Epithelial cell of proximal tubule (primary cell): ENCODE measurements at regions not wholly inside any gene's neighbourhood (a gene's known extent, or its start where the extent isn't known, plus 50 kb on each side); places are given as distances from the start of the nearest gene placed in this dataset.
A peak's percentile ranks its signal among the peaks of the same experiment; 100 is the strongest.

ENCODE experiments used
- DNase-seq: peaks from one replicate; pipeline ENCODE4 v3.0.0-alpha.2; 2011; ENCODE audit warnings: low read depth
- H3K4me3 ChIP-seq: 2 replicates; pipeline ENCODE4 v1.5.1; 2011; ENCODE audit warnings: low read depth, mild to moderate bottlenecking, low read length
- TF ChIP-seq, protein P1 (sequence below): conservative IDR thresholded peaks from 2 replicates; pipeline ENCODE4 v1.5.1; 2012; ENCODE audit warnings: low read depth, mild to moderate bottlenecking, low read length

DNA sequence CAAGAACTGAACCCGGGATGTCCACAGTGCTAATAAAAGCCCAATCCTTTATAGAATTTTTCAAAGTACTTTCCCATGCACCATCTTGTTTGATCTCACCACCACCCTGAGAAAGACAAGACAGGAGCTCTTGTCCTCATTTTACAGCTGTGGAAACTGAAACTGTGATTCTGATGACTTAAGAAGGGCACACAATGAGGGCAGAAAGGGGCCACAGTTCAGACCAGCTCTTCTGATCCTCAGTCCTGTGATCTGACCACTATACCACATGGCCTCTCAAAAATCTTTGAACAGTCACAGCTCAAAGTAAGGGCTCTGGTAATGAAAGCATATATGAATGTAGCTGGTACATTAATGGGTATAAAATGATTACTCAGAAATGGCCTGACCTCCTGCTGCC, 127.3 kb upstream of the CPEB2 start:
- no peak overlapping the region for H3K4me3 ChIP-seq
- TF ChIP-seq, protein P1, sequence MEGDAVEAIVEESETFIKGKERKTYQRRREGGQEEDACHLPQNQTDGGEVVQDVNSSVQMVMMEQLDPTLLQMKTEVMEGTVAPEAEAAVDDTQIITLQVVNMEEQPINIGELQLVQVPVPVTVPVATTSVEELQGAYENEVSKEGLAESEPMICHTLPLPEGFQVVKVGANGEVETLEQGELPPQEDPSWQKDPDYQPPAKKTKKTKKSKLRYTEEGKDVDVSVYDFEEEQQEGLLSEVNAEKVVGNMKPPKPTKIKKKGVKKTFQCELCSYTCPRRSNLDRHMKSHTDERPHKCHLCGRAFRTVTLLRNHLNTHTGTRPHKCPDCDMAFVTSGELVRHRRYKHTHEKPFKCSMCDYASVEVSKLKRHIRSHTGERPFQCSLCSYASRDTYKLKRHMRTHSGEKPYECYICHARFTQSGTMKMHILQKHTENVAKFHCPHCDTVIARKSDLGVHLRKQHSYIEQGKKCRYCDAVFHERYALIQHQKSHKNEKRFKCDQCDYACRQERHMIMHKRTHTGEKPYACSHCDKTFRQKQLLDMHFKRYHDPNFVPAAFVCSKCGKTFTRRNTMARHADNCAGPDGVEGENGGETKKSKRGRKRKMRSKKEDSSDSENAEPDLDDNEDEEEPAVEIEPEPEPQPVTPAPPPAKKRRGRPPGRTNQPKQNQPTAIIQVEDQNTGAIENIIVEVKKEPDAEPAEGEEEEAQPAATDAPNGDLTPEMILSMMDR = no peak
- no peak for DNase-seq

DNA sequence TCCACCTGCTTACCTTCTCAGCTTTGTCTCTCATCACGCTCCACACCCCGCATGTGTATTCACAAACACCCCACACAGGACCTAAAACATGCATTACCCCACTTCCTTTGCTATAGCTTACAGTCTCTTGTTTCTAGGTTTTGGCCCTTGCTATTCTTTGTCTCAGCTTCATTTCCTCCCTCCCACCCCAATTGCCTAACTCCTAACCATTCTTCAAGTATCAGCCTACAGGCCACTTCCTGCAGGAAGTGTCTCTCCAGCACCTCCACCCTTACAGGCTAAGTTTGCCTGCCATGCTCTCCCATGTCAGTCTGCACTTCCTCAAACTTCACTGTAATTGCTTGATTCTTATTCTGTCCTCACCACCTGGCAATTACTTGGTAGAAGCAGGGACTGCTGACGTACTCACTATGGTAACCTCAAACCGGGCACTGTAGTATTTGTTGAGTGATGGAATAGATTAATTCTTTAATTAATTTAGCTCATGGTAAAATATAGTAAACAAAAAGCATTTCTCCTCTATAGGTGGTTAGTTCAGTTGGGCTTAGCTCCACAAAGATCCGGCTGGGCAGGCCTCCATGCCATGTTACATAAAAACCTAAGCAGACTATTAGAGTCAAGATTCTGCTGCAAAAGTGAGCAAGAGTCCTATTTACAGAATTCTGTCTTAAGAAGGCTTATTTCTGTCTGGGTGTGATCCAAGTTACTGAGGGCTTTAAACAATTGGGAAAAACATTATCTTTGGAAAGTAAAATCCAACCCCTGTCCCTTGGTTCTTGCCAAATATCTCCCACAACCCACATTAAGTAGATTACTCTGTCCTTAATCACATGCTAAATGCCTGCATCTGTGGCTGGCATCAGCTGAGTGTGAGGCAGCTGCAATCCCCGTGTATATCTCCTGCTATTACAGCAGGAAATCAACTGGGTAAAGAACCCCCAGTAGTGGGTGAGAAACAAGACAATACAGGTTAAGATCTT, 124.7 kb upstream of the CPEB2 start:
- no peak overlapping the region for H3K4me3 ChIP-seq
- DNase-seq = no peak

GRCh38 chr4:14878681-14879080, 123.6 kb upstream of the CPEB2 start:
- TF ChIP-seq, protein P1 = no peak
- H3K4me3 ChIP-seq = no peak overlapping the region
- no peak for DNase-seq

More for the DNA sequence above, 124.7 kb upstream of the CPEB2 start:
- TF ChIP-seq, protein P1 = no peak

DNA sequence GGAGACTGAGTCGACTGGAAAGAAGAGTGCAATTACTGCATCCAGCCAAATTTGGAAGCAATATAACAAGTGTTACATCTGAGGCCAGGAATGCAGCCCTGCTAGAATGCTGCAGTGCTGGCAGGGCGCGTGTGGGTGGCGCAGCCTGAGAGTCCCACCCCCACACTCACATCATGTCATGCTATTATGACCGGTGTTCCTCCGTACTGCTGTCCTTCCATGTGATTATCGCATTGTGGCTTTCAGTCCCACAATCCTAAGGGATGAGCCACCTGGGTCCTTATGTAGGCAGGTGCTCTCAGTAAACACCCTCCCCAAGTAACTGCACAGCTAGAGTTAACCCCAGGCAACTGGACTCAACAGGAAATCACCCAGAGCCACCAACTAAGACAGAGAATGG, 122.6 kb upstream of the CPEB2 start:
- no peak overlapping the region for H3K4me3 ChIP-seq
- no peak for DNase-seq
- TF ChIP-seq, protein P1 = no peak

- no peak overlapping the region for H3K4me3 ChIP-seq
Measured at GRCh38 chr4:14880805-14881204, 121.5 kb upstream of the CPEB2 start.

DNA sequence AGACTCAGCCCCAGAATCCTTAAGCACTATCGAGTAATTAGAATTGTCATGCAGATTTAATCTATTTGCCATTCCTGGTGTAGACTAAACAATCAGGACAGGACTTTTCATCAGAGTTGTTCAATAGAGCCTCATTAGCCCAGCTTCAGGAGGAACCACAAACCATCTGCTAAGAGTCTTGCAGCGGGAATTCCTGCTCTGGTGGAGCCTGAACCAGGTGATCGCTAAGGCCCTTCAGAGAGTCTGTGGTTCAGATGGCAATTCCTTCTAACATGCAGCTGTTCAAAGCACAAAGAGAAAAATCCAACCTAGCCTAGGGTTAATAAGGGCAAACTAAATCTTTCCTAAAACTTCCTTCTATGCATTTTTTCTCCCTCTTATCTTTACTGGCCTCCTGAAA, 119.1 kb upstream of the CPEB2 start:
- H3K4me3 ChIP-seq = no peak overlapping the region
- DNase-seq = no peak
- TF ChIP-seq, protein P1 = no peak

More at GRCh38 chr4:14880805-14881204, 121.5 kb upstream of the CPEB2 start:
- no peak for DNase-seq
- TF ChIP-seq, protein P1 = peak; percentile 9
